ENCODE measurements at regions not wholly inside any gene's neighbourhood (a gene's known extent, or its start where the extent isn't known, plus 50 kb on each side); places are given as distances from the start of the nearest gene placed in this dataset.

GRCh38 chr6:91796603-91797002 is 1209.7 kb upstream of the MAP3K7 start:
- TF ChIP-seq CTCF (IDR thresholded peaks at IDR 0.05; ENCODE audit: low read depth, low read length): no peak
- no peak for TF ChIP-seq EZH2phosphoT487 (IDR thresholded peaks at IDR 0.05; ENCODE audit: low read depth)

All from OCI-LY3 (cell line).